ENCODE measurements at regions not wholly inside any gene's neighbourhood (a gene's known extent, or its start where the extent isn't known, plus 50 kb on each side); places are given as distances from the start of the nearest gene placed in this dataset.
"Not testable (repeated sequence)": the region's sequence is repeated elsewhere in the genome, so short reads cannot be mapped to it uniquely, and the experiment has no call there.

DNA sequence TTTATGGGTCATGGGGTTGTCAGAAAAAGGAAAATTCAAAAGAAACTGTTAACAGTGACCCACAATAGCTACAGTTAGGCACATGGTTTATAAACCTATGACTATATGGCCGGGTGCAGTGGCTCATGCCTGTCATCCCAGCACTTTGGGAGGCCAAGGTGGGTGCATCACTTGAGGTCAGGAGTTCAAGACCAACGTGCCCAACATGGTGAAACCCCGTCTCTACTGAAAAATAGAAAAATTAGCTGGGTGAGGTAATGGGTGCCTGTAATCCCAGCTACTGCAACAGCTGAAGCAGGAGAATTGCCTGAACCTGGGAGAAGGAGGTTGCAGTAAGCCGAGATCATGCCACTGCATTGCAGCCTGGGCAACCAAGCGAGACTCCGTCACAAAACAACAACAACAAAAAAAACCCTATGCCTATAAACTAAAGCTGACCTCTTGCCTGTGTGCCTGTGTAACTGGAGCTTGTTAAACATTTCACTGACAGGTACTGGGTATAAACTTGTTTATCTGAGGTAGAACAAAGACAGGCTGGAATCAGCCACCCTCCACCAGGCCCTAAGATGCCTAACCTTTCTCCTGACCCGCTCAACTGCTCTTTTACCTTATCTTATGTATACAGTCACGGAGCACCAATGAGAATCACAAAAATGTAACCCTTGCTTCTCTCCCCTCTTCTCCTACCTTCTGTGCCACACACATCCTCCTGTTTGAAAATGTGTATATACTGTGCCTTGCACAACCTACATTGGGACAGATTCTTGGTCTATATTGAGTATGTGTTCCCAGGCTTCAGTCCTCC is 62.9 kb upstream of the ATF7IP2 start:
- TF ChIP-seq, protein P1, sequence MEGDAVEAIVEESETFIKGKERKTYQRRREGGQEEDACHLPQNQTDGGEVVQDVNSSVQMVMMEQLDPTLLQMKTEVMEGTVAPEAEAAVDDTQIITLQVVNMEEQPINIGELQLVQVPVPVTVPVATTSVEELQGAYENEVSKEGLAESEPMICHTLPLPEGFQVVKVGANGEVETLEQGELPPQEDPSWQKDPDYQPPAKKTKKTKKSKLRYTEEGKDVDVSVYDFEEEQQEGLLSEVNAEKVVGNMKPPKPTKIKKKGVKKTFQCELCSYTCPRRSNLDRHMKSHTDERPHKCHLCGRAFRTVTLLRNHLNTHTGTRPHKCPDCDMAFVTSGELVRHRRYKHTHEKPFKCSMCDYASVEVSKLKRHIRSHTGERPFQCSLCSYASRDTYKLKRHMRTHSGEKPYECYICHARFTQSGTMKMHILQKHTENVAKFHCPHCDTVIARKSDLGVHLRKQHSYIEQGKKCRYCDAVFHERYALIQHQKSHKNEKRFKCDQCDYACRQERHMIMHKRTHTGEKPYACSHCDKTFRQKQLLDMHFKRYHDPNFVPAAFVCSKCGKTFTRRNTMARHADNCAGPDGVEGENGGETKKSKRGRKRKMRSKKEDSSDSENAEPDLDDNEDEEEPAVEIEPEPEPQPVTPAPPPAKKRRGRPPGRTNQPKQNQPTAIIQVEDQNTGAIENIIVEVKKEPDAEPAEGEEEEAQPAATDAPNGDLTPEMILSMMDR (conservative IDR thresholded peaks at IDR 0.05; ENCODE audit: low read depth, low read length): no peak
- DNase-seq (ENCODE audit: low read depth): no peak
- H3K4me3 ChIP-seq (ENCODE audit: low read depth, low read length): no peak overlapping the region

DNA sequence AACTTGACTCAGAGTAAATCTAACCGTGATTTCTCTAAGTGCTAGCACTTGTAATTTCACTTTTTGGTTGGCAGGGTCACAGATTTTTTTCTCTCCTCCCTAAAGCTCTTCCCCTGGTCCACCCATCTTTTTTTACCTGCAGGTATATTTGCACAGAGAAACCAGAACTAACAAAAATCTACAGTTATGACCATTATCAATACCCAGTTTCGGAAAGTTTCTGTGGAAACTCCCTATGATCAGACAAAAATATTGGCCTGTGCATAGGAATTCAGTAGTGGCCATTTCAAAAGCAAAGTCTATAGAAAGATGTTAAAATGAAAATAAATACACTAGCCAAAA is 62.4 kb upstream of the ATF7IP2 start:
- DNase-seq (ENCODE audit: low read depth): no peak
- TF ChIP-seq, protein P1 (conservative IDR thresholded peaks at IDR 0.05; ENCODE audit: low read depth, low read length): no peak
- no peak overlapping the region for H3K4me3 ChIP-seq (ENCODE audit: low read depth, low read length)

DNA sequence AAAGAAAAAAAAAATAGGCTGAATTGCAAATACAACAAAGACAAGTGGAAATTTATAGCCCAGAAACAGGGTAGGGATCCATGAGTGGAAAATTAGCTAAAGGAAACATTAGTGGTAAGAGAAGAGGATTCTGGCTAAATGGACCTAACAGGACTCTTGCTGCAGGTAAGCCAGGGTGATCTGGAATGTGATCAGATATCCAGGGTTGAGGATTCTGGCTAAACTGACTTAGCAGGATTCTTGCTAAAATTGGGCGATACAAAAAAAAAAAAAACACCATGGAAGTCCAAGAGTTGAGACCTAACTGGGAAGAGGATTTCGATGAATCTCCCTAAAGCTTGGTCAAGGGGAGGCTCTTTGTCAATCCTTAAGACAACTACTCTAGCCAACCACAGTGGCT is 61.7 kb upstream of the ATF7IP2 start:
- H3K4me3 ChIP-seq (ENCODE audit: low read depth, low read length): no peak overlapping the region
- TF ChIP-seq, protein P1 (conservative IDR thresholded peaks at IDR 0.05; ENCODE audit: low read depth, low read length): no peak
- no peak for DNase-seq (ENCODE audit: low read depth)

DNA sequence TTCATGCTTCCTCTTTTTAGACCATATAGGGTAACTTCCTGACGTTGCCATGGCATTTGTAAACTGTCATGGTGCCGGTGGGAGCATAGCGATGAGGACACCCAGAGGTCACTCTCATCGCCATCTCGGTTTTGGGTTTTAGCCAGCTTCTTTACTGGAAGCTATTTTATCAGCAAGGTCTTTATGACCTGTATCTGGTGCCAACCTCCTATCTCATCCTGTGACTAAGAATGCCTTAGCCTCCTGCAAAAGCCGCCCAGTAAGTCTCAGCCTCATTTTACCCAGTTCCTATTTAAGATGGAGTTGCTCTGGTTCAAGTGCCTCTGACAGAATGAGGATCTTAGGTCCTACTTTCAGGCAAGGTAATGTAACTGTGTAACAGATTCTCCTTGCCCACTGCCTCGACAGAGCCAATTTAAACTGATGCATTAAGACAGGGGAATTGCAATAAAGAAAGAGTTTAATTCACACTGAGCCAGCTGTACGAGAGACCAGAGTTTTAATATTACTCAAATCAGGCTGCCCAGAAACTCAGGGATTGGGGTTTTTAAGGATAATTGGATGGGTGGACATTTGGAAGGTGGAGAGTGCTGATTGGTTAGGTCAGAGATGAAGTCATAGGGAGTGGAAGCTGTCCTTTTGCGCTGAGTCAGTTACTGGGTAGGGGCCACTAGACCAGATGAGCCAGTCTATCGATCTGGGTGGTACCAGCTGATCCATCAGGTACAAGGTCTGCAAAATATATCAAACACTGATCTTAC is 59.9 kb upstream of the ATF7IP2 start:
- no peak overlapping the region for H3K4me3 ChIP-seq (ENCODE audit: low read depth, low read length)
- DNase-seq (ENCODE audit: low read depth): no peak
- TF ChIP-seq, protein P1 (conservative IDR thresholded peaks at IDR 0.05; ENCODE audit: low read depth, low read length): no peak

DNA sequence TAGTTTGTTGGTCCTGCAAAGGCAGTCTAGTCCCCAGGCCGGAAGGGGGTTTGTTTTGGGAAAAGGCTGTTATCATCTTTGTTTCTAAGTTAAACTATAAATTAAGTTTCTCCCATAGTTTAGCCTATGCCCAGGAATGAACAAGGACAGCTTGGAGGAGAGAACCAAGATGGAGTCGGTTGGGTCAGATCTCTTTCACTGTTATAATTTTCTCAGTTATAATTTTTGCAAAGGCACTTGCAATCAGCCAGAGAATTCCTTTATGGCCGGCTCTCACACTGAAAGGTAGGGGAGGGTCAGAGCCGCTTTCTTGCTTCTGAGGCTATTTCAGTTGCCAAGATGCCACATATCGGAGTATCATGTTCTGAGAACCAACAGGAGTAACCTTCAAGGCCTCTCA is 59.2 kb upstream of the ATF7IP2 start:
- TF ChIP-seq, protein P1 (conservative IDR thresholded peaks at IDR 0.05; ENCODE audit: low read depth, low read length): no peak
- DNase-seq (ENCODE audit: low read depth): no peak
- no peak overlapping the region for H3K4me3 ChIP-seq (ENCODE audit: low read depth, low read length)

DNA sequence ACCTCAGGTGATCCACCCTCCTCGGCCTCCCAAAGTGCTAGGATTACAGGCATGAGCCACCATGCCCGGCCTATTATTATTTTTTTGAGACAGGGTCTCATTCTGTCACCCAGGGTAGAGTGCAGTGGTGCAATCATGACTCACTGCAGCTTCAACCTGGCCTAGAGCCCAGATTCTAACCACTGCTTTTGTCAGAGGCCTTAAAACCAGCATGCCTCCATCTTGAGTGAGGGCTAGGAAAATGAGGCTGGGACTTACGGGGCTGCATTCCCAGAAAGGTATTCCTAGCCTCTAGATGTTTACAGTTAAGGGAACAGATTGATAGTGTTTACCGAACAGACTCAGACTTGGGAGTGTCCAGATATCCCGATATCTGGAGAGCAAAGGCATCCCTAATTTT is 57.6 kb upstream of the ATF7IP2 start:
- peak; percentile 40 for DNase-seq (ENCODE audit: low read depth)
- H3K4me3 ChIP-seq (ENCODE audit: low read depth, low read length): not testable (repeated sequence)

DNA sequence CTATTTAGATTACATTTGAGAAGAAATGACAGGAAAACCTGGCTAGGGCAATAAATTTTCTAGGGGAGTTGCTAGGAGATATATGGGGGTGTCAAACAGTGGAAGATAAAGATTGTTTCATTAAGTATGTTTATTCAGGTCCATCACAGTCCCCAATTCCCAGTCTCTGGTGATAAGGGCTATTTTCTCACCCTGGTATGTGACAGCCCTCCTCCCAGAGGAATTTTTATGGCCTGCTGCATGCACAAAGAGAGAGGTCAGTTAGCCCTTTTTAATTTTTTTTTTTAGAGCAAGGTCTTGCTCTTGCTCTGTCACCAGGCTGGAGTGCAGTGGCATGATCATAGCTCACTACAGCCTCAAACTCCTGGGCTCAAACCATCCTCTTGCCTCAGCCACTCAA is 53.6 kb upstream of the ATF7IP2 start:
- TF ChIP-seq, protein P1 (conservative IDR thresholded peaks at IDR 0.05; ENCODE audit: low read depth, low read length): no peak
- H3K4me3 ChIP-seq (ENCODE audit: low read depth, low read length): no peak overlapping the region
- no peak for DNase-seq (ENCODE audit: low read depth)
